Effector CD4-positive, alpha-beta T cell (primary cell): ENCODE measurements at regions not wholly inside any gene's neighbourhood (a gene's known extent, or its start where the extent isn't known, plus 50 kb on each side); places are given as distances from the start of the nearest gene placed in this dataset.
A peak's percentile ranks its signal among the peaks of the same experiment; 100 is the strongest.
"Not testable (repeated sequence)": the region's sequence is repeated elsewhere in the genome, so short reads cannot be mapped to it uniquely, and the experiment has no call there.

Source experiments
- DNase-seq: peaks from one replicate; pipeline ENCODE4 v3.0.0-alpha.2; 2020

- peak; percentile 79 for DNase-seq
Observed at GRCh38 chr1:121519042-121519755, 334.4 kb downstream of the SRGAP2C start.

- peak; percentile 2 for DNase-seq
Observed at GRCh38 chr1:121519756-121520286, 335.0 kb downstream of the SRGAP2C start.

GRCh38 chr1:121522061-121522759 lies 337.4 kb downstream of the SRGAP2C start:
- no peak for DNase-seq

- not testable (repeated sequence) for DNase-seq
Observed at GRCh38 chr1:121523112-121523511, 338.3 kb downstream of the SRGAP2C start.

- DNase-seq = no peak
Observed at GRCh38 chr1:121525355-121525754, 340.6 kb downstream of the SRGAP2C start.

- not testable (repeated sequence) for DNase-seq
Observed at GRCh38 chr1:121528958-121529357, 344.2 kb downstream of the SRGAP2C start.

GRCh38 chr1:121530026-121530425 lies 345.3 kb downstream of the SRGAP2C start:
- not testable (repeated sequence) for DNase-seq

- not testable (repeated sequence) for DNase-seq
Observed at GRCh38 chr1:121531747-121532146, 347.0 kb downstream of the SRGAP2C start.

GRCh38 chr1:121538148-121538547 lies 353.4 kb downstream of the SRGAP2C start:
- not testable (repeated sequence) for DNase-seq

GRCh38 chr1:121538943-121539575 lies 354.3 kb downstream of the SRGAP2C start:
- DNase-seq = no peak

- DNase-seq = not testable (repeated sequence)
Observed at GRCh38 chr1:121543988-121544387, 359.2 kb downstream of the SRGAP2C start.

- DNase-seq = no peak
Observed at GRCh38 chr1:121544500-121544899, 359.7 kb downstream of the SRGAP2C start.

- not testable (repeated sequence) for DNase-seq
Observed at GRCh38 chr1:121545899-121546298, 361.1 kb downstream of the SRGAP2C start.

GRCh38 chr1:121546830-121547591 lies 362.2 kb downstream of the SRGAP2C start:
- DNase-seq = no peak

GRCh38 chr1:121547726-121548125 lies 363.0 kb downstream of the SRGAP2C start:
- DNase-seq = not testable (repeated sequence)

GRCh38 chr1:121550817-121551216 lies 366.0 kb downstream of the SRGAP2C start:
- DNase-seq = not testable (repeated sequence)

- DNase-seq = peak; percentile 3
Observed at GRCh38 chr1:121551491-121551890, 366.7 kb downstream of the SRGAP2C start.

GRCh38 chr1:121556560-121556959 lies 371.8 kb downstream of the SRGAP2C start:
- DNase-seq = not testable (repeated sequence)

- not testable (repeated sequence) for DNase-seq
Observed at GRCh38 chr1:121558034-121558433, 373.3 kb downstream of the SRGAP2C start.

GRCh38 chr1:121558514-121558913 lies 373.7 kb downstream of the SRGAP2C start:
- no peak for DNase-seq

GRCh38 chr1:121566346-121566745 lies 381.6 kb downstream of the SRGAP2C start:
- no peak for DNase-seq

- DNase-seq = no peak
Observed at GRCh38 chr1:121569428-121569827, 384.7 kb downstream of the SRGAP2C start.
